Vagina (tissue), 2 donors: ENCODE measurements at regions not wholly inside any gene's neighbourhood (a gene's known extent, or its start where the extent isn't known, plus 50 kb on each side); places are given as distances from the start of the nearest gene placed in this dataset.

ENCODE experiments used
- DNase-seq, 2 donors: peaks; one replicate each; pipeline ENCODE4 v3.0.0-alpha.2; 2017; ENCODE audit errors: extremely low spot score in 2 of 2
- H3K27ac ChIP-seq: fragments of 200-600 bp; sonication (generic); one replicate; pipeline ENCODE4 v1.5.1; 2019
- H3K27me3 ChIP-seq: fragments of 200-600 bp; sonication (generic); one replicate; pipeline ENCODE4 v1.5.1; 2019
- H3K36me3 ChIP-seq, 2 donors: fragments of 200-600 bp; sonication (generic); one replicate each; pipeline ENCODE4 v1.5.1; 2017 to 2019
- H3K4me1 ChIP-seq: fragments of 200-600 bp; sonication (generic); one replicate; pipeline ENCODE4 v1.5.1; 2019
- H3K4me3 ChIP-seq, 2 donors: fragments of 200-600 bp; sonication (generic); 1 replicate in 1 of 2; 2 replicates in 1 of 2; pipeline ENCODE4 v1.5.1; 2016 to 2019
- H3K9me3 ChIP-seq: fragments of 200-600 bp; sonication (generic); one replicate; pipeline ENCODE4 v1.5.1; 2019
- POLR2A ChIP-seq, 2 donors: fragments of 450-650 bp; IDR thresholded peaks; one replicate each; pipeline ENCODE4 v1.6.1; 2017; ENCODE audit warnings: antibody characterized with exemption in 2 of 2, mild to moderate bottlenecking in 2 of 2, moderate library complexity in 2 of 2
- POLR2AphosphoS5 ChIP-seq, 2 donors: sonication (generic); formaldehyde crosslinking; IDR thresholded peaks; one replicate each; pipeline ENCODE4 v1.9.0; 2017; ENCODE audit warnings: antibody characterized with exemption in 2 of 2, mild to moderate bottlenecking in 2 of 2, low read depth in 1 of 2; ENCODE audit not compliant: insufficient read depth in 1 of 2
- intact Hi-C: fragments of 100-400 bp; cut with DNase I; formaldehyde crosslinking; loops from one replicate; pipeline ENCODE4 v1.15.1; 2023
- TF ChIP-seq, protein P1 (sequence below), 3 experiments: fragments of 450-650 bp in 2 of 3; fragments of 200-600 bp in 1 of 3; sonication (generic) in 1 of 3; IDR thresholded peaks; one replicate each; pipeline ENCODE4 v1.5.1; 2017 to 2019; ENCODE audit warnings: antibody characterized with exemption in 3 of 3, mild to moderate bottlenecking in 2 of 3, moderate library complexity in 2 of 3

DNA sequence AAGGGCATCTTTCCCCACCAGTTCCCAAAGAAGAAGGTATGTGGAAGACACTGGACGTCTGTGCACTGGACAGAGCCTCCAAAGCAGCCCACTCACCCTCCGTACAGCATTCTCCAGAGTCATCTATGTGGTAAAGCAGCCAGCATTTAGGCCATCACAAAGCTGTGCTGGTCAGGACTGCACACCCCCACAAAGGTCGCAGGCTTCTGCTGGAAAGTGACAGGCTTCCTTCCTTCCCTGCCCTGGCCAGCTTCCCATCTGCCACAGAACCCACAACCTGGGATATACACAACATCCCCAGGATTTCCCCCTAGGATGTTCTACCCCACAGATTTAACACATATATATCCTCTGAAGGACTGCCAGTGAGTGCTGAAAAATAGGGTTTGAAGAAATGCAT, 64.6 kb upstream of the GALNT15 start:
- no peak overlapping the region for H3K27ac ChIP-seq
- H3K4me3 ChIP-seq, result no peak overlapping the region
- no peaks in the 10 kb centered on the region for H3K27me3 ChIP-seq
- no peak for TF ChIP-seq POLR2AphosphoS5 (IDR thresholded peaks at IDR 0.05; ENCODE audit: insufficient read depth in 1 of 2, low read depth in 1 of 2)
- TF ChIP-seq, protein P1, sequence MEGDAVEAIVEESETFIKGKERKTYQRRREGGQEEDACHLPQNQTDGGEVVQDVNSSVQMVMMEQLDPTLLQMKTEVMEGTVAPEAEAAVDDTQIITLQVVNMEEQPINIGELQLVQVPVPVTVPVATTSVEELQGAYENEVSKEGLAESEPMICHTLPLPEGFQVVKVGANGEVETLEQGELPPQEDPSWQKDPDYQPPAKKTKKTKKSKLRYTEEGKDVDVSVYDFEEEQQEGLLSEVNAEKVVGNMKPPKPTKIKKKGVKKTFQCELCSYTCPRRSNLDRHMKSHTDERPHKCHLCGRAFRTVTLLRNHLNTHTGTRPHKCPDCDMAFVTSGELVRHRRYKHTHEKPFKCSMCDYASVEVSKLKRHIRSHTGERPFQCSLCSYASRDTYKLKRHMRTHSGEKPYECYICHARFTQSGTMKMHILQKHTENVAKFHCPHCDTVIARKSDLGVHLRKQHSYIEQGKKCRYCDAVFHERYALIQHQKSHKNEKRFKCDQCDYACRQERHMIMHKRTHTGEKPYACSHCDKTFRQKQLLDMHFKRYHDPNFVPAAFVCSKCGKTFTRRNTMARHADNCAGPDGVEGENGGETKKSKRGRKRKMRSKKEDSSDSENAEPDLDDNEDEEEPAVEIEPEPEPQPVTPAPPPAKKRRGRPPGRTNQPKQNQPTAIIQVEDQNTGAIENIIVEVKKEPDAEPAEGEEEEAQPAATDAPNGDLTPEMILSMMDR (IDR thresholded peaks at IDR 0.05), result no peak
- no peak for TF ChIP-seq POLR2A (IDR thresholded peaks at IDR 0.05)
- H3K36me3 ChIP-seq, result no peaks in the 10 kb centered on the region
- H3K4me1 ChIP-seq, result peaks cover 18% of the 10 kb centered on the region
- H3K9me3 ChIP-seq, result no peaks in the 10 kb centered on the region
- DNase-seq, result no peak
- intact Hi-C loops, result no loop called here

DNA sequence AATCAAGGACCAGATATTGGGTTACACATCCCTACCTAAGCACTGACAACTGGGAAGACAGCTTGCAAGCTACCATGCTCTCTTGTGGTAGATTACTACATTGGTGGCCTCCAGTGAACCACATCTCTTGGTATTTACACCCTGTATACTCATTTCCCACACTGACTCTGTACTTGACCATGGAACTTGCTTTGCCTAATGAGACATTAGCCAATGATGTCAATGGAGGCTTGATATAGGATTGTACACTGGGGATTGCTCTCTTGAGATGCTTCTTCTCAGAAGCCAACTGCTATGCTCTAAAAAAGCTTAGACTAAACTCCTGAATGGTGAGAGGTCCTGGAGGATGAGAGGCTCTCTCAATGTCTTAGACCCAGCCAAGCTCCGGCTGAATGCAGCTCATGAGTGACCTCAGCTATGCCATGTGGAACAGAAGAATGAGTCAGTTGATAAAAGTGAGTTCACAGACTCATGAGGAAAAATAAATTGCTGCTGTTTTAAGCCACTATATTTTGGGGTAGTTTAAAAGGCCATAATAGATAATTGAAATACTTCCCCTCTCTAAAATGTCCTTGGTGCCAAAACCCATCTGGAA, 61.5 kb upstream of the GALNT15 start:
- intact Hi-C loops, result no loop called here
- Histone ChIP-seq H3K36me3 (no peaks in the 10 kb centered on the region), H3K27ac (peak overlapping the region; percentile 66), H3K27me3 (no peaks in the 10 kb centered on the region), H3K4me1 (peaks cover 18% of the 10 kb centered on the region), H3K9me3 (no peaks in the 10 kb centered on the region), H3K4me3 (no peak overlapping the region)
- no peak for TF ChIP-seq POLR2A (IDR thresholded peaks at IDR 0.05)
- TF ChIP-seq, protein P1 (IDR thresholded peaks at IDR 0.05), result no peak
- TF ChIP-seq POLR2AphosphoS5 (IDR thresholded peaks at IDR 0.05; ENCODE audit: insufficient read depth in 1 of 2, low read depth in 1 of 2), result no peak
- no peak for DNase-seq

DNA sequence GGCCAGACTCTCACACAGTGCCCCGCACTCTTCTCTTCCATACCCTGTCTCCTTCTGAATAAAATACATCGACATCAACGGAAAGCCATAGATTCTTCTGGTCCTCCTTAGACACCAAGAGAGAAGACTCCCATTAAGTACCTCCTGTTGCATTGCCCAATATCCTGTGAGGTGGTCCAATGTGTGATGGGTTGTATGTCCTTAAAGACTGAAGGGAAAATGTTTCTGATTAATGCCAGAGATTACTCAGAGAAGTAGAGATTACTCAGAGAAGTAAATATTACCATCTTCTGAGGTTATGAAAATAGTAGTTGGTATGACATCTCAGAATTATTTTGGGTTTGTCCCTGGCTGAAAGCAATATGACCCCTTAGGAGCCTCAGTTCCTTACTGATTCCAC, 60.8 kb upstream of the GALNT15 start:
- no peak for DNase-seq
- TF ChIP-seq POLR2AphosphoS5 (IDR thresholded peaks at IDR 0.05; ENCODE audit: insufficient read depth in 1 of 2, low read depth in 1 of 2) (no peak), POLR2A (IDR thresholded peaks at IDR 0.05) (no peak)
- TF ChIP-seq, protein P1 (IDR thresholded peaks at IDR 0.05), result no peak
- peaks cover 18% of the 10 kb centered on the region for H3K4me1 ChIP-seq
- no peaks in the 10 kb centered on the region for H3K36me3 ChIP-seq
- intact Hi-C loops, result no loop called here
- H3K27me3 ChIP-seq, result no peaks in the 10 kb centered on the region
- H3K27ac ChIP-seq, result peak overlapping the region; percentile 66
- no peaks in the 10 kb centered on the region for H3K9me3 ChIP-seq
- no peak overlapping the region for H3K4me3 ChIP-seq

DNA sequence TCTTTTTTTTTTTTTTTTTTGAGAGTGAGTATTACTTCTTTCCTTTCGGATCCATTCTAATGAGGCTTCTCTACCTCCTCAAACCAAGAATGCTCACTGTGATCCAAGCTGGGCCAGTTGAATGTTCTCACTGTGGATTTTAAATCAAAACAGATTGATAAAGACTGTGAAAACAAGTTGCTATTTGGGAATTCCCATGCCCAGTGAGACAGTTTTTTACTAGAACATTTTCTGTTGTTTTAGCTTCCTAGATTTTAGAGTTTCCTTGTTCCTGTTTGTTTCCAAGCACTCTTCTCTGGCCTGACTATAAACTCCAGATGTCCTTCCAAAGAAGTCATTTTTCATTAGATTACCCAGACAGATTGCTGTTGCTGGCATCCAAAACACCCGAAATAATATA, 60.1 kb upstream of the GALNT15 start:
- no peaks in the 10 kb centered on the region for H3K27me3 ChIP-seq
- H3K36me3 ChIP-seq, result no peaks in the 10 kb centered on the region
- peak overlapping the region; percentile 66 for H3K27ac ChIP-seq
- no peak overlapping the region for H3K4me3 ChIP-seq
- no peak for DNase-seq
- intact Hi-C loops, result no loop called here
- H3K9me3 ChIP-seq, result no peaks in the 10 kb centered on the region
- no peak for TF ChIP-seq POLR2A (IDR thresholded peaks at IDR 0.05)
- H3K4me1 ChIP-seq, result peaks cover 18% of the 10 kb centered on the region

DNA sequence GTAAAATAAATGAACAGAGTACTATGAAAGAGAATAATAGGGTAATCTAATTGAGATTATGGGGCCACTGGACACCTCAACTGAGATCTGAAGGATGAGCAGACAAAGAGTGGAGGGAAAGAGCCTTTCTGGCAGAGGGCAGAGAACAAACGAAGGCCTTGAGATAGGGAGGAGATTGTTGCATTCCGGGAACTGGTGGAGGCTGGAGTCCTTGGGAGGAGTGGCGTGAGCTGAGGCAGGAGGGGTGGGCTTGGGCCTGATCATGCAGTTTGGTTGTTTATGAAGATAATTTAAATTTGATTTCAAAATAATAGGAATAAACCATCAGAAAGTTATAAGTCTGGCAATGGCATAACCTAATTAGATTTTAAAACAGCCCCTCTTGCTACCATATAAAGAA, 59.5 kb upstream of the GALNT15 start:
- H3K27me3 ChIP-seq, result no peaks in the 10 kb centered on the region
- no peak for DNase-seq
- H3K36me3 ChIP-seq, result no peaks in the 10 kb centered on the region
- H3K9me3 ChIP-seq, result no peaks in the 10 kb centered on the region
- H3K4me3 ChIP-seq, result no peak overlapping the region
- intact Hi-C loops, result no loop called here
- TF ChIP-seq, protein P1 (IDR thresholded peaks at IDR 0.05), result no peak
- no peak for TF ChIP-seq POLR2AphosphoS5 (IDR thresholded peaks at IDR 0.05; ENCODE audit: insufficient read depth in 1 of 2, low read depth in 1 of 2)
- no peak for TF ChIP-seq POLR2A (IDR thresholded peaks at IDR 0.05)
- peaks cover 18% of the 10 kb centered on the region for H3K4me1 ChIP-seq
- peak overlapping the region; percentile 53 for H3K27ac ChIP-seq
